ENCODE measurements at regions not wholly inside any gene's neighbourhood (a gene's known extent, or its start where the extent isn't known, plus 50 kb on each side); places are given as distances from the start of the nearest gene placed in this dataset.

DNA sequence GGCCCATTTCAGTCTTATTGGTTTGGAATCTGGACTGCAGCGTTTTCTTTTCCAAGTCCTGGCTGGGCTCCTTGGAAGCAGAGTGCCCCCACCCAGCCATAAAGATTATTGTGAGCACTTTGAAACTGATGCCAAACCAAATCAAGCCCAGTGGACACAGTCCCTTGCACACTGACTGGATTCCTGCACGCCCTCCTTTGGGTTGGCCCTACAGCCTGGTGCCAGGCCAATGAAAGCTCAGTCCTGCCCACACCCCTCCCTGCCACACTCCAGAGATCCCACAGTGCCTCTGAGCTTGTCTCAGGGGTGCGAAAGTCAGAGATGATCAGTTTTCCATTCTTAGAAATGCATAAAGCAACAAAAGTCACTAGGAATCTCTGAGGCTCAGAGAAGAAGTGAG lies 181.9 kb downstream of the CETN3 start:
- Histone ChIP-seq H3K4me1 (ENCODE audit: control insufficient read depth, insufficient read depth, low read length) (no peaks in the 10 kb centered on the region), H3K27me3 (ENCODE audit: control insufficient read depth, insufficient read depth, low read length) (no peaks in the 10 kb centered on the region), H3K4me3 (ENCODE audit: low read depth in 2 of 2, low read length in 2 of 2) (no peak overlapping the region), H3K27ac (ENCODE audit: low read length) (no peak overlapping the region), H3K36me3 (ENCODE audit: control insufficient read depth, insufficient read depth, low read length) (no peaks in the 10 kb centered on the region), H3K9me3 (ENCODE audit: control insufficient read depth, insufficient read depth, low read depth, low read length) (no peaks in the 10 kb centered on the region)
- no peak for TF ChIP-seq POLR2AphosphoS5 (IDR thresholded peaks at IDR 0.05; ENCODE audit: low read depth, low read length)
- no peak for TF ChIP-seq TCF7L2 (IDR thresholded peaks at IDR 0.05; ENCODE audit: low read depth, low read length)
- no peak for TF ChIP-seq SIN3A (IDR thresholded peaks at IDR 0.05; ENCODE audit: borderline replicate concordance, insufficient read depth, low read depth, low read length)
- TF ChIP-seq CTCF (IDR thresholded peaks at IDR 0.05) = no peak
- no peak for TF ChIP-seq REST (IDR thresholded peaks at IDR 0.05; ENCODE audit: insufficient read depth in 1 of 2, low read depth in 2 of 2, low read length in 1 of 2)
- BruUV-seq (replicated peaks) = no TSS peak
- ATAC-seq = no peak
- no peak for DNase-seq (ENCODE audit: low read depth, low spot score)
- ChIA-PET POLR2A (no interaction called here), CTCF (no interaction called here)
- intact Hi-C loops (cut with micrococcal nuclease; ENCODE audit: unreplicated experiment) = no loop called here
- in situ Hi-C loops (cut with HindIII; ENCODE audit: low pct_unique_long_range_greater_than_20kb, low sequenced_read_pairs) = no loop called here

DNA sequence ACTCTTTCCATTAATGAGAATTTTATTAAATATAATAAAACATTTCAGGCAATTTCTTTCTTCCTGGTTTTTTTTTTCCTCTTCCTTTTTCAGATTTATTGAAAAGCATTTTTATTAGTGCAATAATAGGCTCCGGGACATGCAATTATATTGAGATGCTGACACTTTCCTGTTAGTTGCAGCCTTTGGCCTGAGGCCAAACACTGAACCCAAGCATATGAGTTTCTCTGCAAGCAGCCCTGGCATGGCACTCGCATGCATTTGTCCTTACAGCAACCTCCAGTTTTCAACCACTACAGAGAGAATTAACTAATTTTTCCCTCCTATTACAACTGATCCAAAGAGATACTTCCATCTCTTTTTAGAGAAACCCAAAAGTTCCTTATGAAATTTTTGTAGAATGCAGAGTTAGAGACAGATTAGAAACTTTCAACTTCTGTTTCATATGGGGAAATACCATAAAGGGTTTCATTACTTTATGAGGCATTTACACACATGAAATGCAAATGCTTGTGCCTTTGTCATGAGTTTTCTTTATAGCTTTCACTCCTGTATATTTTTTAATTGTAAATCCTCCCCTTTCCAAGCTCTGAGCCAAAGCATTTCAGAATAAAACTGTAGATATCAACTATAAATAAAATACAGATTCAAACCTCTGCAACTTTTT lies 183.0 kb downstream of the CETN3 start:
- H3K27me3 ChIP-seq (ENCODE audit: control insufficient read depth, insufficient read depth, low read length) = no peaks in the 10 kb centered on the region
- no peaks in the 10 kb centered on the region for H3K4me1 ChIP-seq (ENCODE audit: control insufficient read depth, insufficient read depth, low read length)
- in situ Hi-C loops (cut with HindIII; ENCODE audit: low pct_unique_long_range_greater_than_20kb, low sequenced_read_pairs) = no loop called here
- H3K36me3 ChIP-seq (ENCODE audit: control insufficient read depth, insufficient read depth, low read length) = no peaks in the 10 kb centered on the region
- ChIA-PET CTCF (no interaction called here), POLR2A (no interaction called here)
- H3K9me3 ChIP-seq (ENCODE audit: control insufficient read depth, insufficient read depth, low read depth, low read length) = no peaks in the 10 kb centered on the region
- DNase-seq (ENCODE audit: low read depth, low spot score) = no peak
- ATAC-seq = no peak
- H3K27ac ChIP-seq (ENCODE audit: low read length) = no peak overlapping the region
- no peak for TF ChIP-seq CTCF (IDR thresholded peaks at IDR 0.05)
- TF ChIP-seq REST (IDR thresholded peaks at IDR 0.05; ENCODE audit: insufficient read depth in 1 of 2, low read depth in 2 of 2, low read length in 1 of 2) = no peak
- no peak for TF ChIP-seq SIN3A (IDR thresholded peaks at IDR 0.05; ENCODE audit: borderline replicate concordance, insufficient read depth, low read depth, low read length)
- no peak for TF ChIP-seq POLR2AphosphoS5 (IDR thresholded peaks at IDR 0.05; ENCODE audit: low read depth, low read length)
- no peak for TF ChIP-seq TCF7L2 (IDR thresholded peaks at IDR 0.05; ENCODE audit: low read depth, low read length)
- intact Hi-C loops (cut with micrococcal nuclease; ENCODE audit: unreplicated experiment) = no loop called here
- no TSS peak for BruUV-seq (replicated peaks)
- H3K4me3 ChIP-seq (ENCODE audit: low read depth in 2 of 2, low read length in 2 of 2) = no peak overlapping the region
